Activated naive CD4-positive, alpha-beta T cell treated with anti-CD3 and anti-CD28 coated beads, Interleukin-2, amount 50 U/mL, for 72 hours (primary cell): ENCODE measurements at regions not wholly inside any gene's neighbourhood (a gene's known extent, or its start where the extent isn't known, plus 50 kb on each side); places are given as distances from the start of the nearest gene placed in this dataset.

Source experiments
- ATAC-seq, 2 donors: fragments of 150-1000 bp; cut with Tn5 transposase; 2 replicates each; pipeline ENCODE4 v1.10.0; 2021; ENCODE audit warnings: mild to moderate bottlenecking in 2 of 2, moderate library complexity in 2 of 2
- DNase-seq, 2 donors: peaks; one replicate each; pipeline ENCODE4 v3.0.0; 2021 to 2022; ENCODE audit warnings: low spot score in 2 of 2
- H3K27ac Mint-ChIP-seq, 2 donors: one replicate each; pipeline ENCODE4 v1.8.0; 2022; ENCODE audit warnings: mild to moderate bottlenecking in 2 of 2, mixed read lengths in 2 of 2
- H3K36me3 Mint-ChIP-seq, 2 donors: one replicate each; pipeline ENCODE4 v1.8.0; 2022; ENCODE audit warnings: mixed read lengths in 2 of 2
- H3K9me3 Mint-ChIP-seq, 2 donors: one replicate each; pipeline ENCODE4 v1.8.0; 2022; ENCODE audit warnings: mixed read lengths in 2 of 2

DNA sequence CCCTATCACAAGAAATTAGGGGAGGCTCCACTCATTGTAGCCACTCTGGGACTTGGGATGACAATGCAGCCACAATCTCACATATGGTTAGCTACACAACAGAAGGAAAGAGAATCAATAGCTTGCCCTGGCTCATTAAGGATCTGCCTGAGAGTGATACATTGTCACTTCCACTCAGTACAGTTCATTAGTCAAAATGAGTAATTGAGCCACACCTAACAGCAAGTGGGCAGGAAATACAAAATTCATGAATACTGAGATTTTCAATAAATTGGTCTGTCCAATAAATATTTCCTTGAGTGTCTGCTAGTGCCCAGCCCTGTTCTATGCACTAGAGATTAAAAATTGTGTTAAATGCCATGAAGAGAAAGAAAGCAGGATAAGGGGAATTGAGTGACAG, 231.3 kb upstream of the NR4A3 start:
- ATAC-seq, result no peak
- Mint-ChIP-seq H3K27ac (no peak overlapping the region), H3K36me3 (no peaks in the 10 kb centered on the region), H3K9me3 (no peaks in the 10 kb centered on the region)
- DNase-seq, result no peak

DNA sequence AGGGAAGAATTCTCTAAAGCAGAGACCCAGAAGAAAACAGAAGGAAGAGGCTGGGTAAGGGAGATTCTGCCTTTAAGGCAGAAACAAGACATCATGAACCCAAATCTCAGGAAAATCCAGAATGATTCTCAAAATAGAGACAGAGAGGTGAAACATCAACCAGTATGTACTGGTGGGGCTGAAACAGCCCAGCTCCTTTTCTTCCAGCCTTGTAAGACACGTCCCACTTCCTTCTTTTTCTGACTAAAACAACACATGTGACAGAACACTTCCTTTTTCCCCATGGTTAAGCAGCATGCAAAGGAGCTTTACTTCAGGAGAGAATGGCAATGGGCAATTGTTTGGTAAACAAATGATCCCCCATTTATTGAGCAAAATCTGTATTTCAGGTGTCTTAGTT, 230.8 kb upstream of the NR4A3 start:
- Mint-ChIP-seq H3K27ac (no peak overlapping the region), H3K36me3 (no peaks in the 10 kb centered on the region), H3K9me3 (no peaks in the 10 kb centered on the region)
- ATAC-seq (no peak), DNase-seq (no peak)

DNA sequence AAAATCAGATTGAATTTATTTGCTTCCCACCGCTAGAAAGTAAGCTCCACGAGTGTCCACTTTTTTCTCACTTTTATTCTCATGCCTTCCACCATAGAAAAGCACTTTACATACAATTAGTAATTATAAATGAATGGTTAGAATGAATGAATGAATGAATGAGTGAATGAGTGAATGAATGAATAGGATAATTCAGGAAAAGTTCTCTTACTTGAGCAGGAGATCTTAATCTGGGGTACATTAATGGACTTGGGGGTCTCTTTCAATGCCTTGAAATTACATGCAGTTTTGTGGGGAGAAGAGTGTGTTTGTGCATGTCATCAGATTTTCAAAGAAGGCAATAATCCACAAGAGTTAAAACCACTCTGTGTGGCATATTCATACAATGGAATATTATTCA, 229.9 kb upstream of the NR4A3 start:
- Mint-ChIP-seq H3K36me3 (no peaks in the 10 kb centered on the region), H3K9me3 (no peaks in the 10 kb centered on the region), H3K27ac (no peak overlapping the region)
- ATAC-seq, result no peak
- DNase-seq, result no peak

DNA sequence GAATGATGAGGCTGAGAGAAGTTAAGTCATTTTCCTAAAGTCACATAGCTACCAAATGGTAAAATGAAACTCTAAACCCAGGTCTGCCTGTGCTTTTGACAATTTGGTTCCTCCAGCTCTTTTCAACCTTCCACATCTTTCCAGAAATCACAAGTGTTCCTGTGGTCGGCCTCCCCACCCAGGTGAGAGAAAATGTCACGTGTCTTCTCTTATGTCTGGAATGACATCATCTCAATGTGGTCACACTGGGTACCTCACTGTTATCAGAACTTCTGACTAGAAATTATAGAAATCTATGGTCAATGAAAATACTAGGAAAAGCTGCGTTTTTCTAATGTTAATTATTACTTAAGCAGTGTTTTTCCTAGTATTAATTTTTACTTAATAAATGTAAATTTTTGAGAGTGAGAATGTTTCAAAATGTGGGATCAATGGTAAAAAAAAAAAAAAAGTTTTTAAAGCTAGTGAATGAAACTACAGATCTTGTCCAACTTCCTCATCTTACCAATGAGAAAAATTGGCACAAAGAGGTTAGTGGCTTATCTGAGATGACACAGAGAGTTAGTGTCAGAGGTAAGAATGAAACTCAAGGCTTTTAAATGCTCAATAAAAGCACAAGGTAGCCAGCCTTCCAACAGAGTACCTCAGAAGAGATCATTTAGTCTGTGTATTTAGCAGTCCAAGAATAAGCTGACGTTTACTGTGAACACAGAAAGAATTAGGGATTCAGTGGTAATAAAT, 228.7 kb upstream of the NR4A3 start:
- ATAC-seq, result no peak
- H3K27ac Mint-ChIP-seq, result no peak overlapping the region
- H3K9me3 Mint-ChIP-seq, result no peaks in the 10 kb centered on the region
- DNase-seq, result no peak
- no peaks in the 10 kb centered on the region for H3K36me3 Mint-ChIP-seq

DNA sequence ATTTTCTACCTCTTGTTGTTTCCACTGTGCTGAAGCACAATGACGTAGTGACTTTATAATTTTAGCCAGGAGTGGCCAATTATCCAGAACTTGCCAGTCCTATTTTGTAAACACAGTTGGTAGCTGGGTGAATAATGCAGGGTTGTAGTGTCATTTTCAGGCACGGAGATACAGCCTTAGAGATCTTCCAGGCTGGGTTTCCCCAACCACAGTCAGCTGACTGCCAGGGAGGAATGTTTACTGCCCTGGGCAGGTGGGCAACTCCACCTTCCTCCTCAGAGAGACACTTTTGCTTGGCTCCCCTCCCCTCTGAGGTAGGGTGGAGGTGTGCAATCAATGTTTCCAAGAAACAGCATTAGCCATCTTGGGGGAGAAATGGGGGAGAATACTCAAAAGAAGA, 228.1 kb upstream of the NR4A3 start:
- DNase-seq (no peak), ATAC-seq (no peak)
- no peaks in the 10 kb centered on the region for H3K36me3 Mint-ChIP-seq
- no peaks in the 10 kb centered on the region for H3K9me3 Mint-ChIP-seq
- H3K27ac Mint-ChIP-seq, result no peak overlapping the region

DNA sequence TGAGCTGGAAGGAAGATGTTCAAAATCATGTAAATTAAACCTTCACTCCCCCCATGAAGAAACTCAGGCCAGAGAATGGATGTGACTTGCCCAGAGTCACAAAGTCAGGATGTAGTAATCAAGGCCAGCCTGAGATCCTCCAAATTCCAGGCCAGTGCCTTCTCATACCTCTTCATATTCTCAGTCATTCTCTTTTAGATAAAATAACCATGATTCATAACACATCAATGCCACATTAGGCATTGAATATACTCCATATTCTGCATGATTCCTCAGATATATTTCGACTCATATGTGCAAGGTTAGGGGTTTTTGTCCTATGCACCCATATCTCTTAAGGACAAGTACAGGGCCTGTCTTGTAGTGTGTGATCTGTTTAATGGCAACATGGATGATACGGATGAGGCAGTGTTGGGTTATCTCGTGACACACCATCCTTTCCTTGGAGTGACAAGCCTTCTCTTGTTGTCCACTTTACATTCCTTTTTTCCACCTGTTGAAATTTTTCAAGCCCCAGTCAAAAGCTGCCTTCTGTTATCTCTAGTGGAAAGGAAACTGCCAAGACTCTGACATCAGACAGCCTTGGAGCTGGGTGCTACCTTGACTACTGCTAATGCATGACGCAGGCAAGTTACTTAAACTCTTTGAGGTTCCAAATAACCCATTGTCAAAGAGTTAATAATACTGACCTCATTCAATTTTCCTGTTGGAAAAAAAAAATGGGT, 227.5 kb upstream of the NR4A3 start:
- DNase-seq (no peak), ATAC-seq (no peak)
- Mint-ChIP-seq H3K36me3 (no peaks in the 10 kb centered on the region), H3K9me3 (no peaks in the 10 kb centered on the region), H3K27ac (no peak overlapping the region)

DNA sequence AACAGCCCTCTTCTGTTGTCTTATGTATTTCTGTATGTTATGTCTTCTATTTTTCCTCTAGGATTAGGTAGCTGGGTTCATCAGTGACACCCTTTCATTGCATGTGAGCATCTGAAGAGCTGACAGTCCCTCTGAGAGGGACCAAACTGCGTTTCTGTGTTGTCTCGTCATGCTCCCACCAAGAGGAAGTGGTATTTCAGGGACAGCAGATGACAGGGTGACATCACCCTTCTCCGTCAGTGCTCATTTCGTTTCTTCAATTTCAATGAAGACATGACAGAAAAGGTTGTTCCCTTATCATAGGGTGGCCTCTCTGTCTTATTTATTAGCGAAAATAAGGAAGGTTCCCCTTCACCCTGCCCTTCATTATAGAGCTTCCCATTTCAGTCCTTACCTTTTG, 225.9 kb upstream of the NR4A3 start:
- DNase-seq, result no peak
- H3K27ac Mint-ChIP-seq, result no peak overlapping the region
- no peaks in the 10 kb centered on the region for H3K9me3 Mint-ChIP-seq
- no peak for ATAC-seq
- H3K36me3 Mint-ChIP-seq, result no peaks in the 10 kb centered on the region

DNA sequence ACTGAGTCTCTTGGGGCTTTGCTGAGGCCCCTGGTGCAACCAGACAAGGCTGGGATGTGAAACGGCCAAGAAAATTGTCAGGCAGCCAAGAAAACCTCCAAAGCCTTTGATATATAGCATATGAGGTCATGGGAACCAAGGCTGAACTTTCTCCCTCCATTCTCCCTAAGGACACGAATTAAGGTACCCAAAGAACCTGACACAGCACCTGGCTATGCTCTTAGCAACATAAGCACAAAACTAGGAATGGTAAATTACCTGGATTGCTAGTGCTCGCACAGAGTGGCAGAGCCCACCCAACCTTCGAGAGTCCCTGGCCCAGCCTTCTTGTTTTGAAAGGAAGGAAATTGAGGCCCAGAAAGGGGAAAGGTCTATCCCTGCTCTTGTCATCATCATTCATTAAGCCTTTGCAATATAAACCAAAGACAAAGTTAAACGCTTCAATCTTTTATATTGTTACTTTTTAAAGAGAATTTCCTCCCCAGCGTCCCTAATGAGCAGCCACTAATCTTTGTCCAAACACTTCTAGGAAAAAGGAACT, 220.0 kb upstream of the NR4A3 start:
- DNase-seq (no peak), ATAC-seq (no peak)
- Mint-ChIP-seq H3K27ac (no peak overlapping the region), H3K36me3 (no peaks in the 10 kb centered on the region), H3K9me3 (peaks cover 0 to 6% of the 10 kb centered on the region in 2 donors)

DNA sequence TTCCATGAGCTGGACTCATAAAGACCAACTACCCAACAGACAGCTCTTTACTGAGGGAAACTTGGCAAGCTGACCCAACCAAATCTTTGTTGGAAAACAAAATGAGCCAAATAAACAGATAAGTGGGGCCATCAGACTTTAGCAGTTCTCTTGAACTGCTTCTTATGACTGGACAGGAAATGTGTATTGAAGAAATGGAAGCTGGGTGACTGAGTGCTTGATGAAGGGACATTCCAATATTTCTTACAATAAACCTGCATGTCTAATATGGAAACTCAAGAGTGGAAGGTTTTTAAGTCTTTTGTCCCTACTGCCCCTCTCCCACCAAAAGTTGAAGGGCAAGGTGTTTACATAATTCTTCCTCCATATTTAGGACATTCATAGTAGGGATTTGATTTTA, 218.8 kb upstream of the NR4A3 start:
- Mint-ChIP-seq H3K9me3 (peaks cover 0 to 6% of the 10 kb centered on the region in 2 donors), H3K27ac (no peak overlapping the region), H3K36me3 (no peaks in the 10 kb centered on the region)
- DNase-seq (no peak), ATAC-seq (no peak)

DNA sequence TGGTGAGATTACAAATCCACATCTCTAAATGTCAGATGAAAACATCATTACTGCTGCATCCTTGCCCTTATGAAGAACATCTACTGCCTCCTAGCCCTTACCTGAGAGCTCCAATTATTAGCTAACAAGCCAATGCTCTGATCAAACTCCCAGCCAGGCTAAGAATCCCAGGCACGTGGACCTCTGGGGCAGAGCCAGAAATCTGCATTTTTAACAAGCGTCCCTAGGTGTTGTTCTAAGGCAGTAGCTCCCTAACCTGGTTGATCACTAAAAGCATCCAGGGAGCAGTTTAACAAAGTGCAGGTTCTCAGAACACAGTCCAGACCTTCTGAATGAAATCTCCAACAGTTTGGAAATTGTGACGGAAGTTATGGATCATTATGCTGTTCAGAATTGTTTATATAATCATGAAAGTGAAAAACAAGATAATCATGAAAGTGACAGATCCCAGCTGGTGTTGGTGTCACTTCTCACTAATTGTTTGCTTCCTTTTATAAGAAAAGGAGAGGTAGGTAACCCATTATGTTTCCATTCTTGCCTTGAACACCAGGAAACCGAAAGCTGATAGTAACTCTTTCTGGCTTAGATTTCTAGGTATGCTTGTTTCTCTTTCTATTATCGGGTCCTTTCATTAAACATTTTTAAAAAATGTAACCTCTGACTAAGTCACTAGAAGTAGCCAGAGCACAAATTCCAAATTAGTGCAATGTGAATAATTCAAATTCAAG, 216.5 kb upstream of the NR4A3 start:
- H3K36me3 Mint-ChIP-seq, result no peaks in the 10 kb centered on the region
- ATAC-seq, result no peak
- H3K9me3 Mint-ChIP-seq, result peaks cover 0 to 6% of the 10 kb centered on the region in 2 donors
- no peak for DNase-seq
- H3K27ac Mint-ChIP-seq, result no peak overlapping the region

DNA sequence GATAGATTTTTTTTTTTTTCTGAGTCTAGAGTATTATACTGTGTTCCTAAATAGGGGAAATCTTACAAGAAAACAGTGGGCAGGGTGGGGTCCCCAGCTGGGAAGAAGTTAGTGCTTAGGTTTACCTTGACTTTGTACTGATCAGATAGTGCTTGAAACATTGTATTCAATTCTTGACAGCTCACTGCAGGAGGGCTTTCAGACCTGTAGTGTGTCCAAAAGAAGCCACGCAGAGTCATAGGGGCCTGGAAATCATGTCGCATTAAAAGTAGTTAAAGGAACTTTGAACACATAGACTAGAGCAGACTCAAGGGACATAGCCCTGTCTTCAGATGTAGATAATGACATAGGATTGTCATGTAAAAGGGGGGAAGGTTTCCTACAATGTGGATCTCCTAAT, 215.4 kb upstream of the NR4A3 start:
- Mint-ChIP-seq H3K27ac (no peak overlapping the region), H3K9me3 (peaks cover 0 to 6% of the 10 kb centered on the region in 2 donors), H3K36me3 (no peaks in the 10 kb centered on the region)
- ATAC-seq, result no peak
- DNase-seq, result no peak

DNA sequence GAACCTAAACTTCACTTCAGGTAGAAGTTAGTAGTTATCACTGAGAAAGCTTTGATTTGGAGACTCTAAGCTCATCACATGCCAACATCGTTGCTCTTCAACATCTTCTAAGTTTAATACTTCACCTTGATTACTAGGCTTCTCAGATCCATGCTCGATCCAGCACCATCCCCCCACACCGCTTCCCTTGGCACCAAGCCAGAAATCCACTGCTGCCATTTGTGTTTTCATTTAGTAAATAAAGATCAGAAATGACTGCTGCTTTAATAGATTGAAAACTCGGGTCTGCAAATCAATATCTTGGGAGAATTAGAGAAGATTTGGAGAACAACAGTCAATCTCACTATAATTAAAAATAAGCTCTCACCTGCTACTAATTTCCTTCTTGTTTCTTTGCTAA, 214.7 kb upstream of the NR4A3 start:
- ATAC-seq (no peak), DNase-seq (no peak)
- peaks cover 0 to 6% of the 10 kb centered on the region in 2 donors for H3K9me3 Mint-ChIP-seq
- H3K27ac Mint-ChIP-seq, result no peak overlapping the region
- no peaks in the 10 kb centered on the region for H3K36me3 Mint-ChIP-seq

DNA sequence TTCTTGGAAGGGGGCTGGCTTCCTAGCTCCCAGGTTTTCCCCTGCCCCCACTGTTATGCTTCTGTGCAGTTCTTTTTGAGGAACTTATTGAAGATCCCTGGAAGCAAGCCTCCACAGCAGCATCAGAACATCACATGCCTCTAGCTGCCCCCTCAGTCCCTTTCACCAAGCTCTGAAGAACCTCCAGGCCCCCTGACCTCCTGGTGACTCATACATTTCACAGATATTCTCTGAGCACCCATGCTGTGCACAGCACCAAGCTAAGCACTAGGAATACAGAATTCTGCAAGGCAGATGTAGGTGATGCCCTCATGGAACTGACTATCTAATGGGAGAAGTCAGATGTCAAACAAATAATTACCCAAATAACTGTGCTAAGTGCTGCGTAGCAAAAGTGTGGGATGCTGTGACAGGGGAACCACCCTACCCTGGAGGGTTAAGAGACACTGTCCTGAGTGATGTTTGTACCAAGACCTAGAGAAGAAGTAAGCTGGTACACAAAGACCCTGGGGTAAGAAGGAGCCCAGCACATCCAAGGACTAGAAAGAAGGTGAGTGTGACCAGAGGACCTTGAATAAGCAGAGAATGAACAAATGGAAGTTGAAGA, 213.7 kb upstream of the NR4A3 start:
- Mint-ChIP-seq H3K36me3 (no peaks in the 10 kb centered on the region), H3K9me3 (no peaks in the 10 kb centered on the region)
- ATAC-seq, result no peak

DNA sequence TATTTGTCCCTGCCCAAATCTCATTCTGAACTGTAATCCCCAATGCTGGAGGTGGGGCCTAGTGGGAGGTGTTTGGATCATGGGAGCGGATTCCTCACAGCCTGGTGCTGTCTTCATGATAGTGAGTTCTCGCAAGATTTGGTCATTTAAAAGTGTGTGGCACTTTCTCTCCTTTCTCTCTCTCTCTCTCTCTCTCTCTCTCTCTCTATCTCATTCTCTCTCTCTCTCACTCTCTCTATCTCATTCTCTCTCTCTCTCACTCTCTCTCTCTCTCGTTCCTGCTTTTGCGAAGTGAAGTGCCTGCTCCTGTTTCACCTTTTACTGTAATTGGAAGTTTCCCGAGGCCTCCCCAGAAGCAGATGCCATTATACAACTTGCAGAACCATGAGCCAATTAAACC, 207.3 kb upstream of the NR4A3 start:
- no peak for DNase-seq
- Mint-ChIP-seq H3K27ac (no peak overlapping the region), H3K9me3 (no peaks in the 10 kb centered on the region), H3K36me3 (no peaks in the 10 kb centered on the region)
- ATAC-seq, result no peak

More for the DNA sequence above, 213.7 kb upstream of the NR4A3 start:
- DNase-seq, result no peak
- H3K27ac Mint-ChIP-seq, result no peak overlapping the region

DNA sequence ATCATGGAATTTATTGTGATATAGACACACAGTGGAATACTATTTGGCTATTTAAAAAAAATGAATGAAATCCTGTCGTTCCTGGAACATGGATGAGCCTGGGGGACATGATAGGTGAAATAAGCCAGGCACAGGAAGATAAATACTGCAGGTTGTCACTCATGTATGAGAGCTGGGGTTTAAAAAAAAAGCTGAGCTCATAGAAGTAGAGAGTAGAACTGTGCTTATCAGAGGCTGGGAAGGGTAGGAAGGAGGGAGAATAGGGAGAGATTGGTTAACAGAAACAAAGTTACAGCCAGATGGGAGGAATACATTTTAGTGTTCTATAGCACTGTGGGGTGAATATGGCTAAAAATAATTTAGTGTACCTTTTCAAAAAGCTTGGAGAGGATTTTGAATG, 200.6 kb upstream of the NR4A3 start:
- Mint-ChIP-seq H3K9me3 (no peaks in the 10 kb centered on the region), H3K36me3 (no peaks in the 10 kb centered on the region), H3K27ac (no peak overlapping the region)
- ATAC-seq (no peak), DNase-seq (no peak)

DNA sequence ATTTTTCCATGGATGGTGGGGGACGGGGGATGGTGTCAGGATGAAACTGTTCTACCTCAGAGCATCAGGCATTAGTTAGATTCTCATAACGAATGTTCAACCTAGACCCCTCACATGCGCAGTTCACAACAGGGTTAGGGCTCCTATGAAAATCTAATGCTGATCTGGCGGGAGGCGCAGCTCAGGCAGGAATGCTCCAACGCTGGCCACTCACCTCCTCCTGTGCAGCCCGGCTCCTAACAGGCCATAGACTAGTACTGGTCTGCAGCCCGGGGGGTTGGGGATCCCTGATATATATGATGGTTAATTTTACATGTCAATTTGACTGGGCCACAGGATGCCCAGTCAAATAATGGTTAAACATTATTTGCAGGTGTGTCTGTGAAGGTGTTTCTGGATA, 199.0 kb upstream of the NR4A3 start:
- Mint-ChIP-seq H3K9me3 (no peaks in the 10 kb centered on the region), H3K36me3 (no peaks in the 10 kb centered on the region), H3K27ac (no peak overlapping the region)
- DNase-seq, result no peak
- ATAC-seq, result no peak

DNA sequence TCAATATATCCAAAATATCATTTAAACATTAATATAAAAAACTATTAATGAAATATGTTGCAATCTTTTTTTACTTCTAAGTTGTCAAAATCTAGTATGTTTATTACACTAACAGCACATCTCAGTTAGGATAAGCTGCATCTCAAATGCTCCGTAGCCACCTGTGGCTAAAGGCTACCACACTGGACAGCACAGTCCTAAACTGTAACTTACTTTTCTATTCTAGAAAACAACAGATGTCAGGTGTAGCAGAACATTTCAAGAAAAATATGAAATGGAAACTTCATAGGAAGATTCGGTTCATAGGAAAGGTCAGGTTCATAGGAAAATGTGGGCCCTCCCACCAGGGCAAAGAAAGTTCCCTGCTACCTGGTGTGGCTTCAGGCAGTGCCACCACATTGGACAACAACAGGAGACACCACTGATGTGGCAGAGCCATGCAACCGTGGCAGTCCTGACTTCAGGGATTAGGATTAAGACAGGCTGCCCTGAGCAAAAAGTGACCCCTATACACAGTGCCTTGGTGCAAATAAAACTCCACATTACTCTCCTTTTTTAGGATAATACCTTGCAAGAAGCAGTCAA, 197.8 kb upstream of the NR4A3 start:
- DNase-seq (no peak), ATAC-seq (no peak)
- Mint-ChIP-seq H3K27ac (no peak overlapping the region), H3K36me3 (no peaks in the 10 kb centered on the region), H3K9me3 (no peaks in the 10 kb centered on the region)
